Activated CD8-positive, alpha-beta T cell treated with anti-CD3 and anti-CD28 coated beads for 36 hours (primary cell): ENCODE measurements at regions not wholly inside any gene's neighbourhood (a gene's known extent, or its start where the extent isn't known, plus 50 kb on each side); places are given as distances from the start of the nearest gene placed in this dataset.

Source experiments
- ATAC-seq: fragments of 200-7000 bp; cut with Tn5 transposase; one replicate; pipeline ENCODE4 v1.10.0; 2021; ENCODE audit warnings: mild to moderate bottlenecking, moderate library complexity
- CTCF ChIA-PET: fragments of 350-600 bp; sonication (Branson Sonifier 250); formaldehyde crosslinking; loops from one replicate; lab custom pipeline; 2021; ENCODE audit warnings: antibody characterized with exemption; lab: Charles Lee
- POLR2A ChIA-PET: fragments of 350-600 bp; sonication (Branson Sonifier 250); formaldehyde crosslinking; loops from one replicate; lab custom pipeline; 2021; ENCODE audit warnings: antibody characterized with exemption; lab: Charles Lee
- DNase-seq: peaks from one replicate; pipeline ENCODE4 v3.0.0-alpha.2; 2020
- H3K27ac Mint-ChIP-seq: one replicate; pipeline ENCODE4 v1.8.0; 2021; ENCODE audit warnings: mild to moderate bottlenecking, mixed read lengths
- H3K27me3 Mint-ChIP-seq: one replicate; pipeline ENCODE4 v1.8.0; 2021; ENCODE audit warnings: mixed read lengths
- H3K36me3 Mint-ChIP-seq: one replicate; pipeline ENCODE4 v1.8.0; 2021; ENCODE audit warnings: low read depth, mixed read lengths
- H3K4me1 Mint-ChIP-seq: one replicate; pipeline ENCODE4 v1.8.0; 2021; ENCODE audit warnings: low read depth, mixed read lengths
- H3K4me3 Mint-ChIP-seq: one replicate; pipeline ENCODE4 v1.8.0; 2021; ENCODE audit warnings: mild to moderate bottlenecking, moderate library complexity, mixed read lengths
- H3K9me3 Mint-ChIP-seq: one replicate; pipeline ENCODE4 v1.8.0; 2021; ENCODE audit warnings: mixed read lengths
- intact Hi-C: fragments of 100-400 bp; cut with micrococcal nuclease; formaldehyde crosslinking; loops from one replicate; pipeline ENCODE4 v1.10.0; 2022
- TF ChIP-seq, protein P1 (sequence below): fragments of 200-600 bp; IDR thresholded peaks from one replicate; pipeline ENCODE4 v1.8.0; 2022; ENCODE audit warnings: antibody characterized with exemption, mild to moderate bottlenecking

DNA sequence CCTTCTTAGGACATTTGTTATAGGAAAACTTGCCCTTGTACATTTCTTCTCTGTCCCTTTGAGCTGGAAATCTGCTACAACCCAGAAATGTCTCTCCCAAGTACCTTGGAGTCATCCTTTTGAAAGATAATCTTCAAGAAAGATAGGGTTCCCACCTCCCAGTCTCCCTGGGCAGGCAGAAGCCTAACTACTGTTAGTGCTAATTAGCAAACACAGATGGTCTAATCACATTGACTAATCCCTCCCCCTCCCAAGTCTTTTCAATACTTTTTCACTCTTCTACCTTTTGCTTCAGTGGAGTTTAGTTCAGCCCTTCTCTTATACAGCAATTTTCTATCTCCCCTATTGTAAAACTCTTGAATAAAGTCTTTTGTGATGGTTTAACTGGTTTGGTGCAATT lies 129.8 kb upstream of the PPFIA2 start:
- no peak for ATAC-seq
- H3K27me3 Mint-ChIP-seq: no peaks in the 10 kb centered on the region
- no peak overlapping the region for H3K27ac Mint-ChIP-seq

DNA sequence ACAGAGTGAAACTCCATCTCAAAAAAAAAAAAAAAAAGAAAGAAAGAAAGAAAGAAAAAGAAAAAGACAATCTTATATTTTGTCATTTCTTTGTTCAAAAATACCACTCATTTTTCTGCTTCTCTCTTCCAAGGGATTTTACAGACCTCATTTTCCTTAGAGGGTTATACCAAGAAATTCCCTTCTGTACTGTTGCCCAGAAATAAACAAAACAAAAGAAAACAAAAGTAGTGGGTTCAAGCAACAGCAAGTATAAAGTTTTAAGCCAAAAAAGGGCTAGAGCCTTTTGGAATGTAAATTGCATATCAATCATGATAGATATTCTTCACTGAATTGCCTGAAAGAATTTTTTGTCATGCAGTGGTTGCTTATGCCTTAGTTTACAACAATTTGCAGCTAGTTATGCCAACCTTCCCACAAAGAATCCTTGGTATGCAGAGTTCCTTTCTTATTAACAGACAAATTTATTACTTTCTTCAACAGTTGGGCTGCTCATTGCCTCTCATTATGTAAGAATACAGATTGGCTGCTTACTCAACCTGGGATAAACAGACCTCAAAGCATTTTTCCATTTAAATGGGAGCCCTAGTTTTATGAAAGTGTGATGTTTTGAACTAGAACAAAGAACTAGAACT lies 129.1 kb upstream of the PPFIA2 start:
- ATAC-seq (no peak), DNase-seq (no peak)
- POLR2A ChIA-PET: no interaction called here
- Mint-ChIP-seq H3K27me3 (no peaks in the 10 kb centered on the region), H3K27ac (no peak overlapping the region), H3K4me3 (no peak overlapping the region), H3K4me1 (no peaks in the 10 kb centered on the region), H3K9me3 (no peaks in the 10 kb centered on the region), H3K36me3 (no peaks in the 10 kb centered on the region)
- intact Hi-C loops: no loop called here
- TF ChIP-seq, protein P1, sequence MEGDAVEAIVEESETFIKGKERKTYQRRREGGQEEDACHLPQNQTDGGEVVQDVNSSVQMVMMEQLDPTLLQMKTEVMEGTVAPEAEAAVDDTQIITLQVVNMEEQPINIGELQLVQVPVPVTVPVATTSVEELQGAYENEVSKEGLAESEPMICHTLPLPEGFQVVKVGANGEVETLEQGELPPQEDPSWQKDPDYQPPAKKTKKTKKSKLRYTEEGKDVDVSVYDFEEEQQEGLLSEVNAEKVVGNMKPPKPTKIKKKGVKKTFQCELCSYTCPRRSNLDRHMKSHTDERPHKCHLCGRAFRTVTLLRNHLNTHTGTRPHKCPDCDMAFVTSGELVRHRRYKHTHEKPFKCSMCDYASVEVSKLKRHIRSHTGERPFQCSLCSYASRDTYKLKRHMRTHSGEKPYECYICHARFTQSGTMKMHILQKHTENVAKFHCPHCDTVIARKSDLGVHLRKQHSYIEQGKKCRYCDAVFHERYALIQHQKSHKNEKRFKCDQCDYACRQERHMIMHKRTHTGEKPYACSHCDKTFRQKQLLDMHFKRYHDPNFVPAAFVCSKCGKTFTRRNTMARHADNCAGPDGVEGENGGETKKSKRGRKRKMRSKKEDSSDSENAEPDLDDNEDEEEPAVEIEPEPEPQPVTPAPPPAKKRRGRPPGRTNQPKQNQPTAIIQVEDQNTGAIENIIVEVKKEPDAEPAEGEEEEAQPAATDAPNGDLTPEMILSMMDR: no peak
- CTCF ChIA-PET: no interaction called here

More for the DNA sequence above, 129.8 kb upstream of the PPFIA2 start:
- DNase-seq: no peak
- intact Hi-C loops: no loop called here
- TF ChIP-seq, protein P1: no peak
- CTCF ChIA-PET: no interaction called here
- POLR2A ChIA-PET: no interaction called here
- no peaks in the 10 kb centered on the region for H3K4me1 Mint-ChIP-seq
- no peak overlapping the region for H3K4me3 Mint-ChIP-seq
- no peaks in the 10 kb centered on the region for H3K9me3 Mint-ChIP-seq
- H3K36me3 Mint-ChIP-seq: no peaks in the 10 kb centered on the region

DNA sequence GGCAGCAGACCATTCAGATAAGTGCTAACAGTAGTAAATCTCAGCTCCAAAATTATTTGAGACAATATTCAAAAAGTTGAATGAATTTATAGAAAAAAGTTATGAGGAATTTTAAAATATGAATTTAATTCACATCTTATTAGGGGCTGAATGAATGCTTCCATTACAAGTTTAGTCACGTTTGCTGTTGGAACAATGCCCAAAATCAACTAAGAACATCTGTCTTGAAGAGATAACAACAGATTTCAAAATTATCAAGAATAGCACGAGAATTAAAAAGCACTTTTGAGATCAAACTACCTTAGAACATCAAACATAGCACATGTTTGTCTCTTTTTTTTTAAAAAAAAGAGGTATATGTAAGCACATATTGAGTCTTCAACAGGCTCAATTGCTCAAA lies 115.4 kb upstream of the PPFIA2 start:
- Mint-ChIP-seq H3K4me1 (peaks cover 2% of the 10 kb centered on the region), H3K27me3 (peaks cover 2% of the 10 kb centered on the region), H3K9me3 (no peaks in the 10 kb centered on the region), H3K27ac (no peak overlapping the region), H3K4me3 (no peak overlapping the region), H3K36me3 (no peaks in the 10 kb centered on the region)
- ATAC-seq (no peak), DNase-seq (no peak)
- ChIA-PET POLR2A (no interaction called here), CTCF (no interaction called here)
- TF ChIP-seq, protein P1: no peak
- intact Hi-C loops: no loop called here

DNA sequence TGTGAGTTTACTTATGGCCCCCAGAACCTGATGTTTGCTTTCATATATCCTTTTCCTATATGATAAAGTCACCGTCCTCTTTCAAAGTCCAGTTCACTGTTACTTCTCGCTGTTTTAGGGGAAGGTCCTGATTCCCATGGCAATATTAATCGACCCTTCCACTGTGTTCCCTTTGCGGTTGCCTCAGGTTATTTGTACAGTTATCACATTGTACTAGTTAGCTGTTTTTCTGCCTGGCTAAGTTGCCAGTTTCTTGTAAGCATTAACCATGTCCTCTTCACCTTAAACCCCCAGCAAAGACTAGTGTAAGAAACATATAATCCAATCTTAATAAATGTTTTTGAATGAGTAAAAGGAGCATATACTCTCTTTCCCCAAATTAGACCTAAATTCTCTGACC lies 115.0 kb upstream of the PPFIA2 start:
- DNase-seq: no peak
- Mint-ChIP-seq H3K27ac (no peak overlapping the region), H3K36me3 (no peaks in the 10 kb centered on the region), H3K9me3 (no peaks in the 10 kb centered on the region), H3K4me1 (peaks cover 2% of the 10 kb centered on the region), H3K4me3 (no peak overlapping the region), H3K27me3 (peaks cover 2% of the 10 kb centered on the region)
- CTCF ChIA-PET: no interaction called here
- intact Hi-C loops: no loop called here
- TF ChIP-seq, protein P1: no peak
- ATAC-seq: no peak
- POLR2A ChIA-PET: no interaction called here

DNA sequence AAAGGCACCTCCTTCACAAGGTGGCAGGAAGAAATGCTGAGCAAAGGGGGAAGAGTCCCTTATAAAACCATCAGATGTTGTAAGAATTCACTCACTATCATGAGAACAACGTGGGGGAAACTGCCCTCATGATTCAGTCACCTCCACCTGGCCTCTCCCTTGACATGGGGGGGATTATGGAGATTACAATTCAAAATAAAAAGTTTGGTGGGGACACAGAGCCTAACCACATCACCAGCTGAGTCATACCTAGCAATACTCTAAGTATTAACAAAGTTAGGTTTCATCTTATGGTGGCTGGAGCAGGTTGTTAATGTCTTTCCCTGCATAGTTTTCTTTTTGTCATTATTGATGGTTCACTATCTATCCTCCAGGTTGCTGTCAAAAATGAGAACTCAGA lies 113.2 kb upstream of the PPFIA2 start:
- DNase-seq (peak; percentile 7), ATAC-seq (peak; percentile 60)
- Mint-ChIP-seq H3K9me3 (no peaks in the 10 kb centered on the region), H3K36me3 (no peaks in the 10 kb centered on the region), H3K27ac (no peak overlapping the region), H3K4me1 (peaks cover 2% of the 10 kb centered on the region), H3K27me3 (peaks cover 2% of the 10 kb centered on the region), H3K4me3 (no peak overlapping the region)
- ChIA-PET CTCF (no interaction called here), POLR2A (no interaction called here)
- TF ChIP-seq, protein P1: no peak
- intact Hi-C loops: no loop called here
